ENCODE measurements at regions not wholly inside any gene's neighbourhood (a gene's known extent, or its start where the extent isn't known, plus 50 kb on each side); places are given as distances from the start of the nearest gene placed in this dataset.
A peak's percentile ranks its signal among the peaks of the same experiment; 100 is the strongest.

GRCh38 chr11:106399624-106400023 is 322.2 kb downstream of the AASDHPPT start:
- no peaks in the 10 kb centered on the region for H3K4me1 ChIP-seq
- H3K27me3 ChIP-seq: no peaks in the 10 kb centered on the region
- no peaks in the 10 kb centered on the region for H3K36me3 ChIP-seq
- peaks cover 0 to 17% (median 7%) of the 10 kb centered on the region in 11 experiments; a peak in 9 of 22 replicates for H3K9me3 ChIP-seq (replicated peaks in 1 of 11)
- no peak overlapping the region for H3K4me3 ChIP-seq
- no peak overlapping the region for H3K9ac ChIP-seq
- TF ChIP-seq Cebpa-rat (IDR thresholded peaks at IDR 0.05): no peak
- H3K4me2 ChIP-seq: no peak overlapping the region
- no peak overlapping the region for H3K27ac ChIP-seq
- no peaks in the 10 kb centered on the region for H4K20me1 ChIP-seq

GRCh38 chr11:106400949-106401570 is 323.6 kb downstream of the AASDHPPT start:
- Histone ChIP-seq H3K9me3 (replicated peaks in 1 of 11) (peaks cover 0 to 6% (median 3%) of the 10 kb centered on the region in 11 experiments; a peak in 7 of 22 replicates), H3K36me3 (no peaks in the 10 kb centered on the region), H3K4me2 (no peak overlapping the region), H3K4me3 (no peak overlapping the region), H3K9ac (no peak overlapping the region), H3K27me3 (no peaks in the 10 kb centered on the region), H4K20me1 (no peaks in the 10 kb centered on the region), H3K4me1 (no peaks in the 10 kb centered on the region), H3K27ac (no peak overlapping the region)
- no peak for TF ChIP-seq Cebpa-rat (IDR thresholded peaks at IDR 0.05)

DNA sequence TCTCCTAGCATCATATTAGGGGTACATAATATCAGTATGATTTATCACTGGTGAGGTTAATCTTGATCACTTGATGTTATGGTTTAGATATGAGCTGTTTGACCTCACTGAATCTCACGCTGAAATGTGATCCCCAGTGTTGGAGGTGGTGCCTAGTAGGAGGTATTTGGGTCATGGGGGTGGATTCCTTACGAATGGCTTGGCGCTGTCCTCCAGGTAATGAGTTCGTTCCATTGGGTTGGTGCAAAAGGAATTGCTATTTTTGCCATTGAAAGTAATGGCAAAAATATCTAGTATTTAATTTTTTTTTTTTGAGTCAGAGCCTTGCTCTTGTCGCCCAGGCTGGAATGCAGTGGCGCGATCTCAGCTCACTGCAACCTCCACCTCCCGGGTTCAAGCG is 326.3 kb downstream of the AASDHPPT start:
- Histone ChIP-seq H3K4me3 (no peak overlapping the region), H3K36me3 (no peaks in the 10 kb centered on the region), H3K9me3 (replicated peaks in 1 of 11) (no peaks in the 10 kb centered on the region), H3K27me3 (no peaks in the 10 kb centered on the region), H3K9ac (no peak overlapping the region), H4K20me1 (no peaks in the 10 kb centered on the region), H3K27ac (no peak overlapping the region), H3K4me1 (no peaks in the 10 kb centered on the region), H3K4me2 (no peak overlapping the region)
- no peak for TF ChIP-seq Cebpa-rat (IDR thresholded peaks at IDR 0.05)

- Histone ChIP-seq H3K9ac (no peak overlapping the region), H3K27ac (no peak overlapping the region), H3K36me3 (no peaks in the 10 kb centered on the region), H3K4me3 (no peak overlapping the region), H3K4me2 (no peak overlapping the region), H3K4me1 (no peaks in the 10 kb centered on the region), H4K20me1 (no peaks in the 10 kb centered on the region), H3K27me3 (no peaks in the 10 kb centered on the region), H3K9me3 (replicated peaks in 1 of 11) (no peaks in the 10 kb centered on the region)
- TF ChIP-seq Cebpa-rat (IDR thresholded peaks at IDR 0.05): no peak
These were observed 331.8 kb downstream of the AASDHPPT start for GRCh38 chr11:106409222-106409621.

GRCh38 chr11:106409671-106410070 is 332.2 kb downstream of the AASDHPPT start:
- no peaks in the 10 kb centered on the region for H3K4me1 ChIP-seq
- no peaks in the 10 kb centered on the region for H3K36me3 ChIP-seq
- H3K9ac ChIP-seq: no peak overlapping the region
- no peaks in the 10 kb centered on the region for H3K9me3 ChIP-seq (replicated peaks in 1 of 11)
- no peak overlapping the region for H3K4me2 ChIP-seq
- no peaks in the 10 kb centered on the region for H4K20me1 ChIP-seq
- H3K27me3 ChIP-seq: no peaks in the 10 kb centered on the region
- H3K27ac ChIP-seq: no peak overlapping the region
- no peak for TF ChIP-seq Cebpa-rat (IDR thresholded peaks at IDR 0.05)
- H3K4me3 ChIP-seq: no peak overlapping the region

DNA sequence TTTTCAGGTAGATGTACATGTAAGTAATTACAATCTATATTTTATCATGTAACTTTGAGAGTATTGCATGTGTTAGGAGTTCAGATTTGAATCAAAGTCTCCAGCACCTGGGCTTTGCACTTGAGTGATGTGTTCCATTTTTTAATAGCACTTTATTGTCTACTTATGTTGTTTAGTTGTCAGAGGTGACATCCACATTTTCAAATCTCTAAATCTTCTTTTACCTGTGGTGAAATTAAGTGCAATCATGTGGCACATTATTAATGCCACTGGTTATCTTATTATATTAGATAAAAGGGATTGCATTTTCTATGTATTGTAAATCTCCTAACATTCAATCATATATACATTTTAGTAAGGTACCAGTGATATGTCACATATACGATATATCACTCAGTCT is 333.4 kb downstream of the AASDHPPT start:
- Histone ChIP-seq H3K4me1 (no peaks in the 10 kb centered on the region), H3K4me2 (no peak overlapping the region), H4K20me1 (no peaks in the 10 kb centered on the region), H3K9ac (no peak overlapping the region), H3K36me3 (no peaks in the 10 kb centered on the region), H3K4me3 (no peak overlapping the region), H3K27ac (no peak overlapping the region), H3K27me3 (no peaks in the 10 kb centered on the region), H3K9me3 (replicated peaks in 1 of 11) (no peaks in the 10 kb centered on the region)
- TF ChIP-seq Cebpa-rat (IDR thresholded peaks at IDR 0.05): no peak

DNA sequence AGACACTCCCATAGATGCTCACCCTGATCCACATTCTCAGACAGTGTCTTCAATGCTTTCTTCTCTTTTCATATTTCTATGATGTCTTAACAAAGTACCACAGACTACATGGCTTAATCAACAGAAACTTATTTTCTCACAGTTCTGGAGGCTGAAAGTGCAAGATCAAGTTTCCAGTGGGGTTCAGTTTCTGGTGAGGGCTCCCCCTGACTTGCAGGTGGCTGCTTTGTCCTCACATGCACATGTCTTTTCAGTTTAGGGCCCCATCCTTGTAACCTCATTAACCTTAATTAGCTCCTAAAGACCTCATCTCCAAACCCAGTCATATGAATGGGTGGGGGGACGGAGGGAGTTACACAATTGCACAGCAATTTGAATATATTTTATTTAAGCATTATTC is 335.8 kb downstream of the AASDHPPT start:
- H4K20me1 ChIP-seq: no peaks in the 10 kb centered on the region
- no peak for TF ChIP-seq Cebpa-rat (IDR thresholded peaks at IDR 0.05)
- no peaks in the 10 kb centered on the region for H3K36me3 ChIP-seq
- no peaks in the 10 kb centered on the region for H3K9me3 ChIP-seq (replicated peaks in 1 of 11)
- H3K9ac ChIP-seq: no peak overlapping the region
- H3K27ac ChIP-seq: no peak overlapping the region
- H3K4me1 ChIP-seq: no peaks in the 10 kb centered on the region
- no peaks in the 10 kb centered on the region for H3K27me3 ChIP-seq
- H3K4me2 ChIP-seq: no peak overlapping the region
- no peak overlapping the region for H3K4me3 ChIP-seq

- H3K36me3 ChIP-seq: no peaks in the 10 kb centered on the region
- H3K4me1 ChIP-seq: peaks cover 0 to 12% (median 7%) of the 10 kb centered on the region in 10 experiments; a peak in 9 of 20 replicates
- H3K9me3 ChIP-seq (replicated peaks in 1 of 11): no peaks in the 10 kb centered on the region
- H3K4me3 ChIP-seq: no peak overlapping the region
- H3K4me2 ChIP-seq: no peak overlapping the region
- H3K27ac ChIP-seq: no peak overlapping the region
- H3K27me3 ChIP-seq: no peaks in the 10 kb centered on the region
- TF ChIP-seq Cebpa-rat (IDR thresholded peaks at IDR 0.05): no peak
- H4K20me1 ChIP-seq: no peaks in the 10 kb centered on the region
- H3K9ac ChIP-seq: no peak overlapping the region
These were observed 338.0 kb downstream of the AASDHPPT start for GRCh38 chr11:106415510-106415909.

DNA sequence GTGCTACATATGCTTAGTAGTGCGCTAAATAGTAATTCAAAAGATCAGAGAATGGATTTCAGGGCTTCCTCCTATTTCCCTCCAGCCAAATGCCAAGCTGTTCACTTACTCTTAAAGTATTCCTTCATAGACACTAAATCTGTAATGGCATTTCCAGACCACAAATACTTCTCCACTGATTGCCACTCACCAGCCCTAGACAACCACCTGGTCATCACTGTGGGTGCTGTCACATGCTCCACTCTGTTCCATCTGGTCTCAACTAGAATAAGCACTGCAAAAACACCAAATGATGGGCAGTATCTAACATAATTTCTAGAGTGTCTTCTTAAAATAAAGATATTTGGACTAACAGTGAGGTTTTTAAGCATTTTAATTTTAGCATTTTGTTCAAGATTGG is 341.3 kb downstream of the AASDHPPT start:
- H3K27me3 ChIP-seq: no peaks in the 10 kb centered on the region
- no peak overlapping the region for H3K9ac ChIP-seq
- H4K20me1 ChIP-seq: no peaks in the 10 kb centered on the region
- no peak overlapping the region for H3K4me3 ChIP-seq
- H3K4me1 ChIP-seq: peaks cover 0 to 15% (median 7%) of the 10 kb centered on the region in 10 experiments; a peak in 9 of 20 replicates
- TF ChIP-seq Cebpa-rat (IDR thresholded peaks at IDR 0.05): no peak
- H3K27ac ChIP-seq: no peak overlapping the region
- no peaks in the 10 kb centered on the region for H3K36me3 ChIP-seq
- H3K9me3 ChIP-seq (replicated peaks in 1 of 11): no peaks in the 10 kb centered on the region
- H3K4me2 ChIP-seq: no peak overlapping the region

GRCh38 chr11:106420048-106420665 is 342.7 kb downstream of the AASDHPPT start:
- Histone ChIP-seq H3K9ac (0 out of 22 replicates have a peak overlapping the region, but pooled peaks of 1 of the 11 experiments have one; percentile 9), H3K4me1 (peaks cover 0 to 15% (median 7%) of the 10 kb centered on the region in 10 experiments; a peak in 9 of 20 replicates), H3K9me3 (replicated peaks in 1 of 11) (no peaks in the 10 kb centered on the region), H3K4me2 (peak overlapping the region in 8 of 11 experiments; percentile 6 to 56 (median 36); a peak in 9 of 22 replicates), H3K36me3 (no peaks in the 10 kb centered on the region), H4K20me1 (no peaks in the 10 kb centered on the region), H3K27me3 (no peaks in the 10 kb centered on the region), H3K27ac (peak overlapping the region in 7 of 11 experiments; percentile 2 to 71 (median 47); a peak in 10 of 22 replicates), H3K4me3 (no peak overlapping the region)
- no peak for TF ChIP-seq Cebpa-rat (IDR thresholded peaks at IDR 0.05)
